ENCODE measurements at regions not wholly inside any gene's neighbourhood (a gene's known extent, or its start where the extent isn't known, plus 50 kb on each side); places are given as distances from the start of the nearest gene placed in this dataset.
A peak's percentile ranks its signal among the peaks of the same experiment; 100 is the strongest.
"Not testable (repeated sequence)": the region's sequence is repeated elsewhere in the genome, so short reads cannot be mapped to it uniquely, and the experiment has no call there.

DNA sequence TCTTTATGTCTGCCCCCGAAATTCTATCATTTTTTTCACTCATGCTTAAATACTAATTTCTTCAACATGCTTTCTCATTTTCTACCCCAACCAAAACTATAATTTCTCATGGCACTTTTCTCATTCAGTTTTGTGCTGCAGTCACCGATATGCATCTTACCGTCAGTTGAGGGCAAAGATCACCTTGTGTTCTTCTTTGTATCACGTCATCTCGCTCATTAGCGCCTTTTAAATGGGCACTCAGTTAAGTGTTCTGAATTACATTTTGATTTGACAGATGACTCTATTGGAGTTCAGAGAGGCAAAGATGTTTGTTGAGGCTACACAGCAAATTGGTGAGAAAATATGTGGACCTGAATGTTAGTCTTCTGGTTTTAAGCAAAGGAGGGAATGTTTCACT, 211.7 kb upstream of the GLRA1 start:
- no peak for DNase-seq (ENCODE audit: low read depth, low spot score)
- H3K4me3 ChIP-seq (ENCODE audit: low read length), result no peak overlapping the region

DNA sequence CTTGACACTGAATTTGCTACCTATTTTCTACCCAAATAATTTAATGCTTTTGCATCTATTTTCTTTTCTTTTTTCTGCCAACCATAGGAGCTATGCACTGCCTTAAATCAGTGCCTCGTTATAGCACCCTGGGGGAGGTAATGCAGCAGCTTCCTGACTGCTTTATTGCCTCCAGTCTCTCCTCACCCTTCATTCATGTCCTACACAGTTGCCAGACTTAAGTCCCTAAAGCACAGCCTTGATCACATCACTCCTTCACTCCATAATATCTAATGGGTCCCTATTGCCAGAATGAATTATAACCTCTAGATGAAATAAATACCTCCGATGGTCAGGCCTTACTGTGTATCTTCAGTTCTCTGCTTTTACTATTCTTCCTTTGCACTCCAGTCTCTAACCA, 211.2 kb upstream of the GLRA1 start:
- DNase-seq (ENCODE audit: low read depth, low spot score), result no peak

DNA sequence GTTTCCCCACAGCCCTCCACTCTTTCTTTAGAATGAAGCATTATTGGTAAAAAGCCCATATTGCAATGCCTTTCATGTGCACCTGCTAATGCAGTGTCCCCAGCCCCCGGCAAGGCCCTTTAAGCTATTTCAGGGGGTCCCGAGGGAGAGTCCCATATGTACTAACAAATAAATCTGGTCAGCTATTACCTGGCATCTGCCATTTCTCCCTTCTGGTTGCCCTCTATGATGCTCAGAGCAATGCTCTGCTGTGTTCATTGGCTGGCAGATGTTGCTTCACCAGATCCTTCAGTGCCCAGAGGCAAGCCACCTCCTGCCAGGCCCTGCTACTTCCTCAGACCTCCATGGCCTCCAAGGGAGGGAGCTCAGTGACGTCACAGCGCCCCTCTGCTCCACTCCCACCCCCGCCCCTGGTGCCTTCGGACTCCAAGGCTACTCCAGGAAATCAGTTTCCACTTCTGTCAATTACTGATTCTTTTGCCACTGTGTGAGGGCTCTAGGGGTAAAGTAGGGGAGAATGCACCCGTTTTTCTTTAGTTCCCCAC, 201.1 kb upstream of the GLRA1 start:
- no peak for DNase-seq (ENCODE audit: low read depth, low spot score)
- no peak overlapping the region for H3K4me3 ChIP-seq (ENCODE audit: low read length)

More for the DNA sequence above, 211.2 kb upstream of the GLRA1 start:
- H3K4me3 ChIP-seq (ENCODE audit: low read length), result no peak overlapping the region

DNA sequence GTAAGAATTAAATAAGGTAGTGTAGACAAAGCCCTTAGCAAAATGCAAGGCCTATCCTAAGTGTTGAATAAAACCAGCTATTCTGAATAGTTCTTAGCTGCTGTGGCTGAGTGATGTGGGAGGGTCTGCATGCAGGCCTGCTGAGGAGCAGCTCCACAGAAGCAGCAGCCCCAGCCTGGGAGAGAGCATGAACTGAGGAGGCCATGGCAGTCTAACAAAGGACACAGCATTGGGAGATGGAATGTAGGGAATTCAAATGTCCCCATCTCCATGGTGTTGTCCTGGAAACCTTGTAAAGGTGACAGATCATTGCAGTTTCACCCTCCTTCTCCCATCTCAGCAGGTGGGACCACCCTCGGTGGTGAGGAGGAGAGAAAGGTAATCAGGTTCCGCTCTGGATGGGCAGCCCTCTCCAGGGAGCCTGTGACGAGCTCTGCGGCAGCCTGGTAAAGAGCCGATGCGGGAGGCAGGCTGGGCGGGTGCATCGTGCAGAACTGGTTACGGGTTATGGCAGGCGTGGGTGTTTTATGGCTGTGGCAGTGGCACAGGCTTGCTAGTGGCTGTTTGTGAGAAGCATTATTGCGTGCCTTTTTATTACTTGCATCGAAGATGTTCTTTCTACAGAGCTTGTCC, 199.9 kb upstream of the GLRA1 start:
- DNase-seq (ENCODE audit: low read depth, low spot score), result no peak
- H3K4me3 ChIP-seq (ENCODE audit: low read length), result no peak overlapping the region

DNA sequence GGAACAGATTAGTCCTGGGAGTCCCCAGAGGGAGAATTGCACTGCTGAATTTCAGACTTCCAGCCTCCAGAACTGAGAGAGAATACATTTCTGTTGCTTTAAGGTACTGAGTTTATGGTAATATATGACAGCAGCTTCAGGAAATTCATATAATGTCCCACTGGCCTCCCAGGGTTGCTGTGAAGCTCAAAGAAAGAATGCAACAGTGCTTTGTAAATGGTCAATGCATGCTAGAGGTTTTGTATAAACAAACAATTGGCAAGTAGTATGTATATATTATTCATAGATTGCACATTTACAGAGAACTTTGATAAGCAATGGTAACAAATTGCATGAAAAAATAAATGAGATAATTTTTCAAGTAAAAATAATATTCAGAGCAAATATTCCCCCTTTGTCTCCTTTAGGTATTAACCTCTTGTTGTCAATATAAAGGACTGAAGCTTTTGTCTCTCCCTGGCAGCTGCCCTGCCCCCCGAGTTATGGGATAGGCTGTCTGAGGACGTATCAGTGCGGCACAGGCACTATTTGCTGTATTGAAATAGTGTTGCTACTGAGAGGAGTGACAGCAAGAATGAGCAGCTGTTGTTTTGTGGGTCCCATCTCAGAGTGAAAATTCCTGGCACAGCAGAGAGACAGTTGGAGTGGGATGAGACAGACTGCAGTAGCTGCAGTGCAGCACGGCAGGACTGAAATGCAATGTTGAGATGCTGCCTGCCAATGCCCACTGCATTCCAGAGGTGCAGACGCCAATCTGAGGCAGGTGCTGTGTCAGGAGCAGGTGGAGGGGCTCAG, 194.2 kb upstream of the GLRA1 start:
- H3K4me3 ChIP-seq (ENCODE audit: low read length), result no peak overlapping the region
- no peak for DNase-seq (ENCODE audit: low read depth, low spot score)

DNA sequence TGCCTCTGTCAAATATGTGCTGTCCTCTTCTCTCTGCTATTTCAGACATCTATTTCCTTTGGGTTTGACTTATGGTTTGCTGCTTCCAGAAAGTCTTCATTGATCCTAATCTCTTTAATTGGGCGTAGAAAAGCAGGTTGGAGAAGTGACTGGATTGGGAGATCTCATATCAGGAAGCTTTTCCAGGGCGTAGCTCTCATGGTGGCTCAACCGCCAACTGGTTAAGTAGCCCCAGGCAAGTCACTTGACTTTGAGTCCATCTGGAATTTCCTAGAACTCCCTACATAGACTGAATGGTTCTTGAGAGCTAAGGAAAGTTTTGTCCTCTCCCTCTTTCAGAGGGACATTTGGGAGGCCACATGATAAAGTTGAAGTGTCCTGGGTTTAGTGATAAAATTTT, 192.3 kb upstream of the GLRA1 start:
- no peak for DNase-seq (ENCODE audit: low read depth, low spot score)
- H3K4me3 ChIP-seq (ENCODE audit: low read length), result no peak overlapping the region

DNA sequence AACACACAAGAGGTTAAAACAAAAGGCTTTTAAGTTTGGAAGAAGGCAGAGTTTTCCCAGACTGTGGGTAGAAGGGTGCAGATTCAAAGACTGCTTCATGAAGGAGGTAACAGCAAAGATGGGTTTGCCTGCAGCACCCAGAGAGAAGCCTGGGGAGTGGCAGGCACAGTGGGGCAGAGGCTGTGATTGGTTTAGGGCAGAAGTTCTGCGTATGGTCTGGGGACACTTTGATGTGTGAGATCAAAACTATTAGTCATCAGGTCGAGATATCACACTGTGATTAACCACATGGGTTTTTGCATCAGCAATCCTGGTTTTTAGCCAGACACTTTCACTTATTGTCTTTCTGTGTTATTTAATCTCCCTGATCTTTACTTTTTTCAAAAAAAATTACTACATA, 188.8 kb upstream of the GLRA1 start:
- H3K4me3 ChIP-seq (ENCODE audit: low read length), result no peak overlapping the region
- DNase-seq (ENCODE audit: low read depth, low spot score), result peak; percentile 1

DNA sequence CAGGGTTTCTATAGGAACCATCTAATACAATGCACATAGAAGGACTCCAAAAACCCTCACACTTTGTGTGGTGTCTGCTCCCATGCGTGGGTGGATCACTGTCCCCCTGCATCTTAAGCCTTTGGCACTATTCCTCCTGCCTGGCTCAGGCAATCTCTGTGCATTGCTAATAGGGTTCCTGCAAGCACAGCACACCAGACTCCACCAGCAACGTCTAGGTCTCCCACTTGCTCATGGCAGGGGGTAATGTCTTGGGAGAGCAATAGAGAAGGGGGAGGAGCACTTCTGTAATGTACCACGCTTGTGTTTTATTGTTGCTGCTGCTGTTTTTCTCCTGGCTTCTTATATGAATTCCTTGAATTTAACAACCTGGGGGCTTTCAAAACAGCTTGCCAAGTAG, 182.6 kb upstream of the GLRA1 start:
- no peak for DNase-seq (ENCODE audit: low read depth, low spot score)
- no peak overlapping the region for H3K4me3 ChIP-seq (ENCODE audit: low read length)

DNA sequence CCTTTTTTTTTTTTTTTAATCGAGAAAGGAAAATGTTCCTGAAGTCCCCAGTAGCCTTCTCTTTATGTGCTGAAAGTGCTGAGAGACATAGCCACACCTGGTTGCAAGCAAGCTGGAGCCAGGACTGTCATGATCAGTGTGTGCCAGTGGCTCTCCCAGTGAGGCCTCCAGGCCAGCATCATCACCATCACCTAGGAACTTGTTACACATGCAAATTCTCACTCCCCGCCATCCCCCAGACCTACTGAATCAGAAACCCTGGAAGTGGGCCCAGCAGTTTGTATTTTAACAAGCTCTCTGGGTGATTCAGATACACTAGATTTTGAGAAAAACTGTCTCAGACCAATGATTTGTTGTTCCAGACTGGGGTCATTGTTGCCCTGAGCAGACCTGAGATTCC, 181.9 kb upstream of the GLRA1 start:
- no peak for DNase-seq (ENCODE audit: low read depth, low spot score)
- no peak overlapping the region for H3K4me3 ChIP-seq (ENCODE audit: low read length)

DNA sequence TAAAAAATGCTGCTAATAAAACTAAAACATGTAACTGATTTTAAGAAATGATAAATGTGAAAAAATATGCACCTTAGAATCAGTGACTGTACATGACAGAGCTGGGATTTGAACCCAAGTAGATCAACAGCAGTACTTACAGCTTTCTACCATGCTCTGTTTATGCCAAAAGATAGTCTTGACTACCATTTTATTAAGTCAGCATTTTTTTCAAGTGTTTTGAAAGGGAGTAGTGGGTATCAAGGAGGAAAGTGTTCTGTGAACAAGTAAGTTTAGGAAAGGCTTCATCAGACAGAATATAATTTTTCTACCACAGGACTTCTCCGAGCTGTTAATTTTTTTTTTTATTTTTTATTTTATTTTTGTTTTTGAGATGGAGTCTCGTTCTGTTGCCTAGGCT, 180.4 kb upstream of the GLRA1 start:
- no peak overlapping the region for H3K4me3 ChIP-seq (ENCODE audit: low read length)
- no peak for DNase-seq (ENCODE audit: low read depth, low spot score)

DNA sequence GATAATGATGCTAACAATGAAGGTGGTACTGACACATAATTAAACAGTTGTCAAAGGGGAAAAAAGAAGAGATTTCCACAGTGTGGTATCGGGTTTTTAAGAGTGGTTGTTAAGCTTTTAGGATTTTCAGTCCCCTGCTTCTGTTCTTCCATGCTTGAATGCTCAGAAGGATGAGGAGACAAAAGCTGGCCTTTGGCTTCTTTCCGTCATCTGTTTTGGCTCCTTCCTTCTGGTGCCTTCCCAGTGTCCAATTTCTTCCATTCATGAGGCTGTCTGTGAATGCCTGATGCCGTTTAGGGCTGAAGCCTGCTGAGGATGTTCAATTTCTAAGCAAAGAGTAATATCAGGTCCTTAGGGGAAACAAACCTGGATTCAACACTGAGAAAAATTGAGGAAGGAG, 179.6 kb upstream of the GLRA1 start:
- no peak for DNase-seq (ENCODE audit: low read depth, low spot score)
- no peak overlapping the region for H3K4me3 ChIP-seq (ENCODE audit: low read length)

DNA sequence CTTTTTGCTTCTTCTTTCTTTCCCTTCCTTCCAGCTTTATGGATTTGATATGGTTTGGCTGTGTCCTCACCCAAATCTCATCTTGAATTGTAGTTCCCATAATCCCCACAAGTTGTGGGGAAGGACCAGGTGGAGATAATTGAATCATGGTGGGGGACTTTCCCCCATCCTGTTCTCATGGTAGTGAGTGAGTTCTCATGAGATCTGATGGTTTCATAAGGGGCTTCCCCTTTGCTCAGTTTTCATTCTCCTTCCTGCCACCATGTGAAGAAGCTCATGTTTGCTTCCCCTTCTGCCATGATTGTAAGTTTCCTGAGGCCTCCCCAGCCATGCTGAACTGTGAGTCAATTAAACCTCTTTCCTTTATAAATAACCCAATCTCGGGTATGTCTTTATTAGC, 178.3 kb upstream of the GLRA1 start:
- not testable (repeated sequence) for DNase-seq (ENCODE audit: low read depth, low spot score); H3K4me3 ChIP-seq (ENCODE audit: low read length)

DNA sequence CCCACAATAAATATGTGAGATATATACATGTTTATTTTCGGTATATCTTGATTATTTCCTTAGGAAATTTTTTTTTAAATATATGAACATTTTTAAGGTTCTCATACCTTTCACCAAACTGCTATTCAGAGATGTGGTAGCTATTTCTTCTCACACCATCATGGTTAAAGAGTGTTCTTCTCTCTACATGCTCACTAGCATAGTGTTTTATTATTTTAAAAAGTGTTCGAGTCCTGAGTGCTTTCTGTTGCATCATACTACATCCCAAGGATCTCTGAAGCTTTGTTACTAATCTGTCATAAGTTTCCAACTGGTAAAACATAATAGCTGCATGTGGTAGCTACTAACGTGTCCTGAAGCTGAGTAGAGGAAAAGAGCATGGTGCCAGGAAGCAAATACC, 177.4 kb upstream of the GLRA1 start:
- no peak for DNase-seq (ENCODE audit: low read depth, low spot score)
- H3K4me3 ChIP-seq (ENCODE audit: low read length), result no peak overlapping the region

DNA sequence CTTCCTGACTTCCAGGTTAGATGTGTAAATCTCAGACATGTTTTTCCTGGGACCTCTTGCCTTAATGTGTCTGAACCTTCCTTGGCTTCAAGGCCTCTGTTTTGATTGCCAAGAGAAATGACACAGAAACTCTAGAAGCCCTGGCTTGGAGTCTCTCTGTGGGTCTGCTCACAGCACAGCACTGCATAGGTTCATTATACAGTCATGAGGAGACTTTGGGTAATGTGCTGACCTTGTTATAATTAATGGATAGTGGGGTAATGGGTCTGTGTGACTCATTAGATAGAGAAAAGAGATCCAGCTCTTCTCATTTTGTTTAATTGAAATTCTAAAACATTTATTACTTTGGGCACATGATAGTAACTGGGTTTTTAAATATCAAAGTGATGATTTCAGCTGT, 175.8 kb upstream of the GLRA1 start:
- H3K4me3 ChIP-seq (ENCODE audit: low read length), result no peak overlapping the region
- no peak for DNase-seq (ENCODE audit: low read depth, low spot score)

DNA sequence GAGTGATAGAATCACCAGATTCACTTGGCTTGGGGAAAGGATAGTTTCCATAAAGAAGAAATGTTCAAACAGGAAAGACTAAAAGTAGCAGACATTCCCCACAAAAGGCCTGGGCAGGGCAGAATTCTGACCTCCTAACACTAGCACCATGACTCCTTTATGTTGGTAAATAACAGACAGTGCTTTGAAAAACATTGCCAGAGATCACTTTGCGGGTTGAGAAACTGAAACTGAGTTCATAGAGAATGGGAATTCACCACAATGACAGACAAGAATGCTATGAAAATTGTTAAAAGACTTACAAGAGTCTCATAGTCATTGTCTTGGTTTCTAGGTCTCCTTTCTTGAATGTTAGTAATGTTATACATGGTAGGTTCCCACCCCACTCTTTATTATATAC, 172.5 kb upstream of the GLRA1 start:
- no peak for DNase-seq (ENCODE audit: low read depth, low spot score)
- H3K4me3 ChIP-seq (ENCODE audit: low read length), result no peak overlapping the region

DNA sequence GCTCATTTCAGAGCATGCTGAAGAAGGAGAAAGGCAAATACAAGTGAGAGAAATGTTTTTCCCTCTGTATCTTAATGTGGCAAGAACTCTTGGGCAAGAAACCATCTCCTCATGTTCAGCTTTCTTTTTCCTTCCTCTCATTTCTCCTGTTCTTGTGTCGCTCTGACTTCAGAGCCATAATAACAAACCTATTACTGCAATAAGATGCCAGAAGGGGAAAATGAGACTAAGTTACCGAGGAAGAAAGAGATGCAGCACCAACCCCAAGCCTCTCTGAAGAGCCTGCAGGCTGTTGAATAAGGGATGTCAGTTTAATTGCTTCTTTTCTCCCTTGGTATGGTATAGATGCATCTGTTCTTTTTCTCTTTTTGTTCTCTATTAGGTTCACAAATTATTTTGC, 170.1 kb upstream of the GLRA1 start:
- no peak for DNase-seq (ENCODE audit: low read depth, low spot score)
- no peak overlapping the region for H3K4me3 ChIP-seq (ENCODE audit: low read length)

DNA sequence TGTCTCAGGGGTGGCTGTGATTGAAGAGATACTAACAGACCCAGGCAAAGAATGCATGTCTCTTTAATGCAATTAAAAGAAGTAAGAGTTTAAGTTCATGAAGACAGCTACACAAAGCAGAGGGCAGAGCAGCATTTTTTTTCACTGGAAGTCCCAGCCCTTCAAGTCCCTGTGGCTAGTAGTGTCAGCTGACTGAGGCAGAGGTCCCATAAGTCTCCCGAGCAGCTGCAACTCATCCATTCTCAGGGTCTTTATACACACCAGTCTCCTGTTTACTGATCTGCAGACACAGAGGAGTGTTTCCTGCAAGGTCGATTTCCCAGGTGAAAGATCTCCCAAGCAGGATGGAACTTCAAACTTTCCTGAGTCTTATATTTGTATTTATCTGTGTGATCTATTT, 169.4 kb upstream of the GLRA1 start:
- DNase-seq (ENCODE audit: low read depth, low spot score), result no peak
- H3K4me3 ChIP-seq (ENCODE audit: low read length), result no peak overlapping the region

DNA sequence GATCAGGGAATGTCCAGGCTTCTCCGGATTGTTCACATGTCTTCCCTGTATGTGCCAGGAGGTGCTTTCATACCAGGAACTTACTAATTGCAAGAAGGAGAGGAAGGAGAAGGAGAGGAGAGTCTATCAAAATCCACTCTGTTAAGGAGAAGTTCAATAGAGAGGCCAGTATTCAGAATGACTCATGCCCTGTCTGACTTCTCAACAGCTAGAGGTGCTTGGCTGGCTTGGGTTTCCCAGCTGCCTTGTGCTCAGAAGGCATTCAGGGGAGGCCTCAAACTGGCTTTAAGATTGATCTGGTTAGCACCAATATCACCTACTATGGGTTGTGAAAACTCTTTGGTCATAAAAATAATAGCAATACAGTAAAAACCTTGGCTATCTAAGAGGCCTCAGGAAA, 167.9 kb upstream of the GLRA1 start:
- no peak for DNase-seq (ENCODE audit: low read depth, low spot score)
- no peak overlapping the region for H3K4me3 ChIP-seq (ENCODE audit: low read length)

DNA sequence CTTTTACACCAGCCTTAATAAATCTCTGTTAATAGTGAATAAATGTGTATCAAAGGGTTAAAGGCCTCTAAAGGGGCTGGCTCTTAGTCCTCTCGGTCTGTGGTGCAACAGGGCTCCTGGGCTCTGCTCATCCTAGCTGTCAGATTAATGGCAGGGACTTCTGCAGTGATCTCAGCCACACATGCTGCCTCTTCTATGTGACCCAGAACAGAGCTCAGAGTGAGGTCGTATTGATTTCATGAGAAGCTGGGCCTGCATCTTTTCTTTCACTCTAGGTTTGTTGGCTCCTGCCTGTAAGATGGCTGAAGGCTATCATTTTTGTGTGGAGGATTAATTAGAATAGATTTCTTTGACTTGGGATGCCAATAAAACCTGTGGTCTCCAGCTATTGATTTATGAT, 165.0 kb upstream of the GLRA1 start:
- H3K4me3 ChIP-seq (ENCODE audit: low read length), result no peak overlapping the region
- DNase-seq (ENCODE audit: low read depth, low spot score), result no peak

DNA sequence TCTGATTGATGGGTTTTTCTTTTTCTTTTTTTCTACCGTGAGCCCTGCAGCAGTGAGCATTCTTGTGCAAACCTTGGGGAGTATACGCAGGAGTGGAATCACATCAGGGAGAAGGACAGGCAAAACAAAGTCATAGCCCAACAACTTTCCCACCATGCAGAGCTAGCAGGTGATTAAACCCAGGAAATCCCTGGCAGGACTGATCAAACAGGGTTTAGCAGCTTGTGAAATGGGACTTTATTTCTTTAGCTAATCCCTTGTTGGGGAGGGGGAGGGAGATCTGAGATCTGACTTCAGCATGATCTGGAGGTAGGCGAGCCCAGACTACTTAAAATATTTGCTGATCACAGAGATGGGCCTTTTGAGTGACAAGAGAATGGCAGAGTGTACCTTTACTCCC, 162.0 kb upstream of the GLRA1 start:
- DNase-seq (ENCODE audit: low read depth, low spot score), result no peak
- H3K4me3 ChIP-seq (ENCODE audit: low read length), result no peak overlapping the region

DNA sequence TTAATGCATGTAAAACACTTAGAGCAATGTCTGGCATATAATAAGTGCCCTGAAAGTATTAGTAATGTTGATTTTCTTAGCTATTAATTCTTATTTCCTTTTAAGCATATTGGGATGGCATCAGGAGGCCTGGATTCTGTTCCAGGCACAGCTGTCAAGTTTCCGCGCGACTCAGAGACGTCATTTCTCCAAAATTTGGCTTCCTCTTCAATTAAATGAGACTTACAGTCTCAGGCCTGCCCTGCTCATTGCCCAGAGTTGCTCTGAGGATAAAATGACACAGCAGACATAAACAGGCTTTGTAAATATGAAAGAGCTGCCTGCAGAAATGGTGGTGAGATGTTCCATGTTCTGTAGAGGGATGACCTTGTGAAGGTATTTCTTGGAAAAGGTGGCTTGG, 159.8 kb upstream of the GLRA1 start:
- no peak overlapping the region for H3K4me3 ChIP-seq (ENCODE audit: low read length)
- no peak for DNase-seq (ENCODE audit: low read depth, low spot score)
